ENCODE measurements at regions not wholly inside any gene's neighbourhood (a gene's known extent, or its start where the extent isn't known, plus 50 kb on each side); places are given as distances from the start of the nearest gene placed in this dataset.

- TF ChIP-seq CTCF (IDR thresholded peaks at IDR 0.05; ENCODE audit: low read length) (no peak), EZH2 (IDR thresholded peaks at IDR 0.05; ENCODE audit: borderline replicate concordance, low read length) (no peak)
These were observed 323.4 kb upstream of the SUCLG2 start for GRCh38 chr3:67977762-67978161.

Measured in OCI-LY1 (cell line).